K562 (cell line): ENCODE measurements at regions not wholly inside any gene's neighbourhood (a gene's known extent, or its start where the extent isn't known, plus 50 kb on each side); places are given as distances from the start of the nearest gene placed in this dataset.

Experiments
- ATAC-seq: fragments of 200-7000 bp; cut with Tn5 transposase; 3 replicates; pipeline ENCODE4 v1.9.1; 2020; ENCODE audit warnings: moderate library complexity
- BruUV-seq: library from RNA; stranded (reverse); fragments of 400-500 nt; replicated peaks from 2 replicates; lab custom pipeline; 2021; lab: Mats Ljungman, UMichigan
- CTCF ChIA-PET: fragments of 300-600 bp; formaldehyde crosslinking; extraction: SDS; loops from one replicate; lab custom pipeline; 2021; ENCODE audit warnings: low intra/inter-chr PET ratio; lab: Yijun Ruan, JAX
- POLR2A ChIA-PET: fragments of 300-600, 350-650 bp; sonication (Branson Sonifier 250); formaldehyde crosslinking; extraction: SDS; loops from one replicate; lab custom pipeline; 2021; ENCODE audit warnings: antibody characterized with exemption, inconsistent platforms; lab: Yijun Ruan, JAX
- DNase-seq, 4 experiments: peaks; one replicate each; pipeline versions ENCODE4 v3.0.0 to v3.0.0-alpha.2; 2011 to 2018; ENCODE audit warnings: low spot score in 3 of 4, mixed read lengths in 3 of 4; ENCODE audit errors: extremely low read depth in 1 of 4
- FAIRE-seq: peaks from 2 replicates; lab custom pipeline; 2011; peaks lifted over from hg19 to GRCh38; lab: Jason Lieb, UNC
- H2AFZ ChIP-seq: 2 replicates; pipeline ENCODE4 v1.6.0; 2011; ENCODE audit warnings: low read depth, low read length, control low read depth, inconsistent platforms
- H3K27ac ChIP-seq: fragments of 200-600 bp; 3 replicates; pipeline ENCODE4 v1.8.0; 2011; ENCODE audit warnings: low read depth, mild to moderate bottlenecking, control low read depth, inconsistent platforms, low read length, moderate library complexity, mixed read lengths; ENCODE audit errors: extremely low read depth
- H3K27me3 ChIP-seq, 2 experiments: fragments of 300-600 bp in 1 of 2; 2 replicates in 1 of 2; 3 replicates in 1 of 2; pipeline versions ENCODE4 v1.6.0 to v1.8.0; 2011; ENCODE audit warnings: inconsistent platforms in 2 of 2, low read length in 2 of 2, mild to moderate bottlenecking in 1 of 2, mixed read lengths in 1 of 2, moderate library complexity in 1 of 2; ENCODE audit not compliant: control insufficient read depth in 2 of 2, insufficient read depth in 2 of 2
- H3K36me3 ChIP-seq: fragments of 300-600 bp; 3 replicates; pipeline ENCODE4 v1.8.0; 2011; ENCODE audit warnings: mild to moderate bottlenecking, low read length, inconsistent platforms; ENCODE audit not compliant: control insufficient read depth, insufficient read depth
- H3K4me1 ChIP-seq, 2 experiments: fragments of 200-600 bp in 1 of 2; replicated peaks in 1 of 2; 2 replicates in 1 of 2; 3 replicates in 1 of 2; pipeline versions ENCODE4 v1.5.1 to v1.8.0; 2011; ENCODE audit warnings: inconsistent platforms in 2 of 2, low read length in 2 of 2, mild to moderate bottlenecking in 1 of 2, mixed read lengths in 1 of 2, moderate library complexity in 1 of 2; ENCODE audit not compliant: control insufficient read depth in 2 of 2, insufficient read depth in 2 of 2
- H3K4me2 ChIP-seq: 2 replicates; pipeline ENCODE4 v1.6.1; 2011; ENCODE audit warnings: low read length, control low read depth, inconsistent platforms, mixed read lengths; ENCODE audit not compliant: insufficient read depth
- H3K4me3 ChIP-seq: fragments of 200-600 bp; sonication (generic), shearing (Covaris generic); 2 replicates; pipeline ENCODE4 v1.5.1; 2016; ENCODE audit warnings: control low read depth, inconsistent platforms
- H3K79me2 ChIP-seq: fragments of 200-600 bp; 3 replicates; pipeline ENCODE4 v1.8.0; 2011; ENCODE audit warnings: low read length, inconsistent platforms; ENCODE audit not compliant: control insufficient read depth, insufficient read depth
- H3K9ac ChIP-seq, 2 experiments: 2 replicates each; pipeline versions ENCODE4 v1.6.0 to v1.6.1; 2011; ENCODE audit warnings: low read depth in 2 of 2, low read length in 2 of 2, control low read depth in 1 of 2, inconsistent platforms in 1 of 2, mild to moderate bottlenecking in 1 of 2, mixed read lengths in 1 of 2; ENCODE audit not compliant: insufficient read depth in 1 of 2
- H3K9me1 ChIP-seq: one replicate; pipeline ENCODE4 v1.6.0; 2011; ENCODE audit warnings: inconsistent platforms, mild to moderate bottlenecking, low read length, moderate library complexity; ENCODE audit not compliant: control insufficient read depth, insufficient read depth
- H3K9me3 ChIP-seq: replicated peaks from 2 replicates; pipeline ENCODE4 v1.5.1; 2011; ENCODE audit warnings: low read depth, low read length, inconsistent platforms; ENCODE audit not compliant: control insufficient read depth, insufficient read depth
- H4K20me1 ChIP-seq: replicated peaks from 2 replicates; pipeline ENCODE4 v1.6.1; 2011; ENCODE audit warnings: low read length, inconsistent platforms, mixed read lengths; ENCODE audit not compliant: control insufficient read depth, insufficient read depth
- CEBPB ChIP-seq: fragments of 450-650 bp; IDR thresholded peaks from 2 replicates; pipeline ENCODE4 v1.6.1; 2016; ENCODE audit warnings: missing genetic modification characterization, missing compliant biosample characterization
- FIP1L1 ChIP-seq: fragments of 200-400 bp; formaldehyde crosslinking; IDR thresholded peaks from 2 replicates; pipeline ENCODE4 v1.6.1; 2018; ENCODE audit warnings: mild to moderate bottlenecking, low read depth, low read length; ENCODE audit not compliant: poor library complexity, severe bottlenecking
- HDAC8 ChIP-seq: fragments of 450-650 bp; IDR thresholded peaks from 2 replicates; pipeline ENCODE4 v1.6.1; 2016; ENCODE audit warnings: mild to moderate bottlenecking, missing genetic modification characterization, moderate library complexity, missing compliant biosample characterization
- PATZ1 ChIP-seq: fragments of 250-450 bp; sonication (Bioruptor Pico); IDR thresholded peaks from 2 replicates; pipeline ENCODE4 v1.5.0; 2020; ENCODE audit warnings: mild to moderate bottlenecking, borderline replicate concordance
- RREB1 ChIP-seq: fragments of 250-450 bp; sonication (Bioruptor Pico); IDR thresholded peaks from 2 replicates; pipeline ENCODE4 v1.4.0; 2020
- ZNF217 ChIP-seq: sonication (generic); formaldehyde crosslinking; IDR thresholded peaks from 2 replicates; pipeline ENCODE4 v1.8.0; 2022; ENCODE audit warnings: mild to moderate bottlenecking, missing genetic modification reagents
- WGBS: fragments of 100-300 bp; shearing (Covaris generic); methylation state at CpG from one replicate; pipeline ENCODE4 v1.1.6; 2016; ENCODE audit warnings: low coverage, mixed read lengths; ENCODE audit not compliant: insufficient coverage; ENCODE audit errors: missing lambda C conversion rate; 5-methylcytosine and 5-hydroxymethylcytosine counted together
- in situ Hi-C: fragments of 300-500 bp; cut with MboI; formaldehyde crosslinking; loops from 4 replicates; pipeline ENCODE4 v1.15.0; 2018; ENCODE audit warnings: inconsistent platforms, mixed read lengths
- intact Hi-C: fragments of 100-400 bp; cut with micrococcal nuclease; formaldehyde crosslinking; loops from 2 replicates; pipeline ENCODE4 v1.14.2; 2022
- TF ChIP-seq, protein P1 (sequence below), 2 experiments: fragments of 450-650 bp in 1 of 2; sonication (generic) in 1 of 2; formaldehyde crosslinking; conservative IDR thresholded peaks; 2 replicates each; pipeline versions ENCODE4 v1.4.0 to v1.8.1; 2020 to 2022; ENCODE audit warnings: mild to moderate bottlenecking in 1 of 2, missing genetic modification reagents in 1 of 2
- TF ChIP-seq, protein P2 (sequence below): sonication (generic); formaldehyde crosslinking; IDR thresholded peaks from 2 replicates; pipeline ENCODE4 v1.8.1; 2023; ENCODE audit warnings: mild to moderate bottlenecking, missing genetic modification reagents

GRCh38 chr10:130519791-130520190, 383.6 kb downstream of the GLRX3 start:
- H3K4me2 ChIP-seq, result no peak overlapping the region
- H3K79me2 ChIP-seq, result no peaks in the 10 kb centered on the region
- H2AFZ ChIP-seq, result 0 out of 2 replicates have a peak overlapping the region, but pooled peaks have one; percentile 70
- TF ChIP-seq RREB1 (CRISPR knock-in tag) (no peak), HDAC8 (tag) (no peak), CEBPB (no peak), FIP1L1 (no peak), ZNF217 (CRISPR knock-in tag) (no peak), PATZ1 (no peak)
- TF ChIP-seq, protein P1, sequence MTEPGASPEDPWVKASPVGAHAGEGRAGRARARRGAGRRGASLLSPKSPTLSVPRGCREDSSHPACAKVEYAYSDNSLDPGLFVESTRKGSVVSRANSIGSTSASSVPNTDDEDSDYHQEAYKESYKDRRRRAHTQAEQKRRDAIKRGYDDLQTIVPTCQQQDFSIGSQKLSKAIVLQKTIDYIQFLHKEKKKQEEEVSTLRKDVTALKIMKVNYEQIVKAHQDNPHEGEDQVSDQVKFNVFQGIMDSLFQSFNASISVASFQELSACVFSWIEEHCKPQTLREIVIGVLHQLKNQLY (CRISPR knock-in tag; conservative IDR thresholded peaks at IDR 0.05), result no peak
- TF ChIP-seq, protein P2, sequence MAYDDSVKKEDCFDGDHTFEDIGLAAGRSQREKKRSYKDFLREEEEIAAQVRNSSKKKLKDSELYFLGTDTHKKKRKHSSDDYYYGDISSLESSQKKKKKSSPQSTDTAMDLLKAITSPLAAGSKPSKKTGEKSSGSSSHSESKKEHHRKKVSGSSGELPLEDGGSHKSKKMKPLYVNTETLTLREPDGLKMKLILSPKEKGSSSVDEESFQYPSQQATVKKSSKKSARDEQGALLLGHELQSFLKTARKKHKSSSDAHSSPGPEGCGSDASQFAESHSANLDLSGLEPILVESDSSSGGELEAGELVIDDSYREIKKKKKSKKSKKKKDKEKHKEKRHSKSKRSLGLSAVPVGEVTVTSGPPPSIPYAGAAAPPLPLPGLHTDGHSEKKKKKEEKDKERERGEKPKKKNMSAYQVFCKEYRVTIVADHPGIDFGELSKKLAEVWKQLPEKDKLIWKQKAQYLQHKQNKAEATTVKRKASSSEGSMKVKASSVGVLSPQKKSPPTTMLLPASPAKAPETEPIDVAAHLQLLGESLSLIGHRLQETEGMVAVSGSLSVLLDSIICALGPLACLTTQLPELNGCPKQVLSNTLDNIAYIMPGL, result no peak
- intact Hi-C loops, result no loop called here
- ChIA-PET CTCF (no interaction called here), POLR2A (no interaction called here)
- no peaks in the 10 kb centered on the region for H3K9me1 ChIP-seq
- WGBS, result 0% methylated on average over 8 of the region's 9 CpGs
- H3K4me1 ChIP-seq, result no peaks in the 10 kb centered on the region
- in situ Hi-C loops, result no loop called here
- no peak overlapping the region for H3K27ac ChIP-seq
- no peak overlapping the region for H3K4me3 ChIP-seq
- H3K9ac ChIP-seq, result no peak overlapping the region
- no peaks in the 10 kb centered on the region for H3K36me3 ChIP-seq
- no peaks in the 10 kb centered on the region for H4K20me1 ChIP-seq
- BruUV-seq, result no TSS peak
- no peaks in the 10 kb centered on the region for H3K27me3 ChIP-seq
- ATAC-seq (no peak), FAIRE-seq (no peak), DNase-seq (no peak)
- H3K9me3 ChIP-seq, result no peaks in the 10 kb centered on the region; the same call in 1 of the 2 replicates
